Uterus (tissue), 3 donors: ENCODE measurements at regions not wholly inside any gene's neighbourhood (a gene's known extent, or its start where the extent isn't known, plus 50 kb on each side); places are given as distances from the start of the nearest gene placed in this dataset.

Source experiments
- DNase-seq, 2 donors: peaks; one replicate each; pipeline ENCODE4 v3.0.0-alpha.2; 2019 to 2020
- H3K27ac ChIP-seq, 2 donors: fragments of 200-600 bp; sonication (generic); 1 replicate in 1 of 2; 2 replicates in 1 of 2; pipeline ENCODE4 v1.5.1; 2016 to 2018
- H3K27me3 ChIP-seq, 2 donors: fragments of 200-600 bp; sonication (generic); one replicate each; pipeline ENCODE4 v1.5.1; 2018 to 2019; ENCODE audit warnings: control low read depth in 1 of 2
- H3K36me3 ChIP-seq, 2 donors: fragments of 200-600 bp; sonication (generic); one replicate each; pipeline ENCODE4 v1.5.1; 2019; ENCODE audit warnings: control low read depth in 1 of 2
- H3K4me1 ChIP-seq, 2 donors: fragments of 200-600 bp; sonication (generic); one replicate each; pipeline ENCODE4 v1.5.1; 2018 to 2019; ENCODE audit warnings: control low read depth in 1 of 2
- H3K4me3 ChIP-seq, 2 donors: fragments of 200-600 bp; sonication (generic); 1 replicate in 1 of 2; 2 replicates in 1 of 2; pipeline ENCODE4 v1.5.1; 2018 to 2019; ENCODE audit warnings: mild to moderate bottlenecking in 1 of 2
- H3K9me3 ChIP-seq, 2 donors: fragments of 200-600 bp; sonication (generic); one replicate each; pipeline ENCODE4 v1.5.1; 2019; ENCODE audit warnings: control low read depth in 1 of 2
- CTCF ChIP-seq, 4 experiments: fragments of 200-600 bp in 2 of 4; fragments of 450-650 bp in 2 of 4; sonication (generic) in 2 of 4; IDR thresholded peaks; one replicate each; pipeline ENCODE4 v1.5.1; 2016 to 2019; ENCODE audit warnings: antibody characterized with exemption in 4 of 4, mild to moderate bottlenecking in 2 of 4, moderate library complexity in 1 of 4
- POLR2A ChIP-seq, 2 donors: fragments of 450-650 bp; IDR thresholded peaks; one replicate each; pipeline ENCODE4 v1.6.1; 2016; ENCODE audit warnings: antibody characterized with exemption in 2 of 2, mild to moderate bottlenecking in 1 of 2, moderate library complexity in 1 of 2
- intact Hi-C: fragments of 100-400 bp; cut with DNase I; formaldehyde crosslinking; loops from one replicate; pipeline ENCODE4 v1.15.1; 2023; ENCODE audit warnings: low total_unique reads
- donor health status: DM: yes; HTN: yes; CAD: no.

GRCh38 chr9:1514776-1515363 is 464.7 kb downstream of the DMRT2 start:
- H3K27me3 ChIP-seq, result no peaks in the 10 kb centered on the region
- no peak for DNase-seq
- no peak for TF ChIP-seq POLR2A (IDR thresholded peaks at IDR 0.05)
- no peaks in the 10 kb centered on the region for H3K36me3 ChIP-seq
- H3K4me1 ChIP-seq, result no peaks in the 10 kb centered on the region
- H3K4me3 ChIP-seq, result no peak overlapping the region
- no peak overlapping the region for H3K27ac ChIP-seq
- intact Hi-C loops, result no loop called here
- no peaks in the 10 kb centered on the region for H3K9me3 ChIP-seq

GRCh38 chr9:1515557-1515956 is 465.4 kb downstream of the DMRT2 start:
- intact Hi-C loops, result no loop called here
- no peaks in the 10 kb centered on the region for H3K4me1 ChIP-seq
- no peak for TF ChIP-seq POLR2A (IDR thresholded peaks at IDR 0.05)
- no peak for TF ChIP-seq CTCF (IDR thresholded peaks at IDR 0.05)
- H3K4me3 ChIP-seq, result no peak overlapping the region
- H3K27ac ChIP-seq, result no peak overlapping the region
- H3K9me3 ChIP-seq, result no peaks in the 10 kb centered on the region
- no peaks in the 10 kb centered on the region for H3K27me3 ChIP-seq
- no peak for DNase-seq
- H3K36me3 ChIP-seq, result no peaks in the 10 kb centered on the region

- Histone ChIP-seq H3K36me3 (no peaks in the 10 kb centered on the region), H3K27ac (no peak overlapping the region), H3K4me3 (no peak overlapping the region), H3K4me1 (no peaks in the 10 kb centered on the region), H3K27me3 (no peaks in the 10 kb centered on the region), H3K9me3 (no peaks in the 10 kb centered on the region)
- no peak for DNase-seq
- intact Hi-C loops, result no loop called here
- TF ChIP-seq POLR2A (IDR thresholded peaks at IDR 0.05), result no peak
- TF ChIP-seq CTCF (IDR thresholded peaks at IDR 0.05), result no peak
These were observed 471.4 kb downstream of the DMRT2 start for GRCh38 chr9:1521547-1521946.

- no peaks in the 10 kb centered on the region for H3K9me3 ChIP-seq
- H3K36me3 ChIP-seq, result no peaks in the 10 kb centered on the region
- no peak for DNase-seq
- H3K4me1 ChIP-seq, result no peaks in the 10 kb centered on the region
- no peak overlapping the region for H3K4me3 ChIP-seq
- intact Hi-C loops, result no loop called here
- H3K27ac ChIP-seq, result no peak overlapping the region
- H3K27me3 ChIP-seq, result no peaks in the 10 kb centered on the region
- TF ChIP-seq CTCF (IDR thresholded peaks at IDR 0.05) (no peak), POLR2A (IDR thresholded peaks at IDR 0.05) (no peak)
These were observed 472.1 kb downstream of the DMRT2 start for GRCh38 chr9:1522219-1522767.

- Histone ChIP-seq H3K9me3 (no peaks in the 10 kb centered on the region), H3K4me3 (no peak overlapping the region), H3K27me3 (no peaks in the 10 kb centered on the region), H3K27ac (no peak overlapping the region), H3K36me3 (no peaks in the 10 kb centered on the region), H3K4me1 (no peaks in the 10 kb centered on the region)
- intact Hi-C loops, result no loop called here
- no peak for DNase-seq
- TF ChIP-seq CTCF (IDR thresholded peaks at IDR 0.05) (no peak), POLR2A (IDR thresholded peaks at IDR 0.05) (no peak)
These were observed 478.3 kb downstream of the DMRT2 start for GRCh38 chr9:1528456-1528855.

- Histone ChIP-seq H3K36me3 (no peaks in the 10 kb centered on the region), H3K27ac (no peak overlapping the region), H3K9me3 (no peaks in the 10 kb centered on the region), H3K4me3 (no peak overlapping the region), H3K4me1 (no peaks in the 10 kb centered on the region), H3K27me3 (no peaks in the 10 kb centered on the region)
- TF ChIP-seq CTCF (IDR thresholded peaks at IDR 0.05) (no peak), POLR2A (IDR thresholded peaks at IDR 0.05) (no peak)
- intact Hi-C loops, result no loop called here
- no peak for DNase-seq
These were observed 480.5 kb downstream of the DMRT2 start for GRCh38 chr9:1530696-1531095.
